T1000 (cell line): ENCODE measurements at regions not wholly inside any gene's neighbourhood (a gene's known extent, or its start where the extent isn't known, plus 50 kb on each side); places are given as distances from the start of the nearest gene placed in this dataset.

Experiments
- DNase-seq: peaks from one replicate; lab custom pipeline; 2025; ENCODE audit warnings: mixed read lengths; lab: John Stamatoyannopoulos, UW

- no peak for DNase-seq
Measured at GRCh38 chr7:46444256-46444655, 523.2 kb upstream of the IGFBP3 start.

- no peak for DNase-seq
Measured at GRCh38 chr7:46440186-46440585, 519.1 kb upstream of the IGFBP3 start.

GRCh38 chr7:46432708-46433107, 511.6 kb upstream of the IGFBP3 start:
- DNase-seq = peak; percentile 49

GRCh38 chr7:46428295-46428694, 507.2 kb upstream of the IGFBP3 start:
- DNase-seq = no peak

GRCh38 chr7:46424934-46425333, 503.9 kb upstream of the IGFBP3 start:
- DNase-seq = no peak

GRCh38 chr7:46421441-46422230, 500.6 kb upstream of the IGFBP3 start:
- DNase-seq = no peak

GRCh38 chr7:46414946-46415345, 493.9 kb upstream of the IGFBP3 start:
- DNase-seq = no peak

GRCh38 chr7:46411236-46411635, 490.2 kb upstream of the IGFBP3 start:
- no peak for DNase-seq

- no peak for DNase-seq
Measured at GRCh38 chr7:46407125-46407524, 486.1 kb upstream of the IGFBP3 start.

GRCh38 chr7:46397591-46397990, 476.5 kb upstream of the IGFBP3 start:
- DNase-seq = no peak

GRCh38 chr7:46396481-46396880, 475.4 kb upstream of the IGFBP3 start:
- no peak for DNase-seq

GRCh38 chr7:46393142-46393541, 472.1 kb upstream of the IGFBP3 start:
- DNase-seq = no peak

- no peak for DNase-seq
Measured at GRCh38 chr7:46391231-46392201, 470.4 kb upstream of the IGFBP3 start.

GRCh38 chr7:46390042-46390441, 469.0 kb upstream of the IGFBP3 start:
- no peak for DNase-seq

GRCh38 chr7:46389146-46389545, 468.1 kb upstream of the IGFBP3 start:
- DNase-seq = no peak

GRCh38 chr7:46387646-46388045, 466.6 kb upstream of the IGFBP3 start:
- DNase-seq = no peak

- no peak for DNase-seq
Measured at GRCh38 chr7:46386428-46387399, 465.6 kb upstream of the IGFBP3 start.

- DNase-seq = no peak
Measured at GRCh38 chr7:46385662-46386309, 464.7 kb upstream of the IGFBP3 start.

- DNase-seq = no peak
Measured at GRCh38 chr7:46383605-46384004, 462.5 kb upstream of the IGFBP3 start.

GRCh38 chr7:46369933-46370654, 449.0 kb upstream of the IGFBP3 start:
- DNase-seq = no peak

- DNase-seq = no peak
Measured at GRCh38 chr7:46368871-46369270, 447.8 kb upstream of the IGFBP3 start.
